DND-41 (cell line): ENCODE measurements at regions not wholly inside any gene's neighbourhood (a gene's known extent, or its start where the extent isn't known, plus 50 kb on each side); places are given as distances from the start of the nearest gene placed in this dataset.

Experiments
- EZH2 ChIP-seq: IDR thresholded peaks from 3 replicates; pipeline ENCODE4 v1.6.1; 2012; ENCODE audit warnings: borderline replicate concordance, low read depth, mild to moderate bottlenecking, moderate library complexity, low read length, inconsistent platforms; ENCODE audit not compliant: severe bottlenecking
- TF ChIP-seq, protein P1 (sequence below): IDR thresholded peaks from 2 replicates; pipeline ENCODE4 v1.5.1; 2012; ENCODE audit warnings: borderline replicate concordance, low read length, moderate library complexity, mild to moderate bottlenecking; ENCODE audit not compliant: poor library complexity, severe bottlenecking; ENCODE audit errors: extremely low read depth

- TF ChIP-seq, protein P1, sequence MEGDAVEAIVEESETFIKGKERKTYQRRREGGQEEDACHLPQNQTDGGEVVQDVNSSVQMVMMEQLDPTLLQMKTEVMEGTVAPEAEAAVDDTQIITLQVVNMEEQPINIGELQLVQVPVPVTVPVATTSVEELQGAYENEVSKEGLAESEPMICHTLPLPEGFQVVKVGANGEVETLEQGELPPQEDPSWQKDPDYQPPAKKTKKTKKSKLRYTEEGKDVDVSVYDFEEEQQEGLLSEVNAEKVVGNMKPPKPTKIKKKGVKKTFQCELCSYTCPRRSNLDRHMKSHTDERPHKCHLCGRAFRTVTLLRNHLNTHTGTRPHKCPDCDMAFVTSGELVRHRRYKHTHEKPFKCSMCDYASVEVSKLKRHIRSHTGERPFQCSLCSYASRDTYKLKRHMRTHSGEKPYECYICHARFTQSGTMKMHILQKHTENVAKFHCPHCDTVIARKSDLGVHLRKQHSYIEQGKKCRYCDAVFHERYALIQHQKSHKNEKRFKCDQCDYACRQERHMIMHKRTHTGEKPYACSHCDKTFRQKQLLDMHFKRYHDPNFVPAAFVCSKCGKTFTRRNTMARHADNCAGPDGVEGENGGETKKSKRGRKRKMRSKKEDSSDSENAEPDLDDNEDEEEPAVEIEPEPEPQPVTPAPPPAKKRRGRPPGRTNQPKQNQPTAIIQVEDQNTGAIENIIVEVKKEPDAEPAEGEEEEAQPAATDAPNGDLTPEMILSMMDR: no peak
- TF ChIP-seq EZH2: no peak
These were observed 275.5 kb downstream of the RAB28 start for GRCh38 chr4:13208558-13209193.
